ENCODE measurements at regions not wholly inside any gene's neighbourhood (a gene's known extent, or its start where the extent isn't known, plus 50 kb on each side); places are given as distances from the start of the nearest gene placed in this dataset.

- FAIRE-seq = no peak
- no peak for DNase-seq (ENCODE audit: insufficient read length, low spot score)
- no peak for TF ChIP-seq POLR2A (IDR thresholded peaks at IDR 0.05; ENCODE audit: low read depth, low read length)
Measured at GRCh38 chr14:39868949-39869348, 436.7 kb upstream of the FBXO33 start.

- FAIRE-seq = no peak
Measured at GRCh38 chr14:39868251-39868650, 436.0 kb upstream of the FBXO33 start.

GRCh38 chr14:39863441-39863840 is 431.2 kb upstream of the FBXO33 start:
- FAIRE-seq = no peak
- no peak for TF ChIP-seq POLR2A (IDR thresholded peaks at IDR 0.05; ENCODE audit: low read depth, low read length)
- no peak for DNase-seq (ENCODE audit: insufficient read length, low spot score)

More at GRCh38 chr14:39868251-39868650, 436.0 kb upstream of the FBXO33 start:
- no peak for DNase-seq (ENCODE audit: insufficient read length, low spot score)
- no peak for TF ChIP-seq POLR2A (IDR thresholded peaks at IDR 0.05; ENCODE audit: low read depth, low read length)

GRCh38 chr14:39861696-39862095 is 429.5 kb upstream of the FBXO33 start:
- no peak for DNase-seq (ENCODE audit: insufficient read length, low spot score)
- no peak for TF ChIP-seq POLR2A (IDR thresholded peaks at IDR 0.05; ENCODE audit: low read depth, low read length)
- FAIRE-seq = no peak

GRCh38 chr14:39861229-39861600 is 429.0 kb upstream of the FBXO33 start:
- no peak for TF ChIP-seq POLR2A (IDR thresholded peaks at IDR 0.05; ENCODE audit: low read depth, low read length)
- no peak for FAIRE-seq
- DNase-seq (ENCODE audit: insufficient read length, low spot score) = no peak

- TF ChIP-seq POLR2A (IDR thresholded peaks at IDR 0.05; ENCODE audit: low read depth, low read length) = no peak
- FAIRE-seq (no peak), DNase-seq (ENCODE audit: insufficient read length, low spot score) (no peak)
Measured at GRCh38 chr14:39860596-39861228, 428.5 kb upstream of the FBXO33 start.

GRCh38 chr14:39859314-39859713 is 427.1 kb upstream of the FBXO33 start:
- TF ChIP-seq POLR2A (IDR thresholded peaks at IDR 0.05; ENCODE audit: low read depth, low read length) = no peak
- FAIRE-seq (no peak), DNase-seq (ENCODE audit: insufficient read length, low spot score) (no peak)

GRCh38 chr14:39857376-39858055 is 425.3 kb upstream of the FBXO33 start:
- DNase-seq (ENCODE audit: insufficient read length, low spot score) (no peak), FAIRE-seq (no peak)
- no peak for TF ChIP-seq POLR2A (IDR thresholded peaks at IDR 0.05; ENCODE audit: low read depth, low read length)

- DNase-seq (ENCODE audit: insufficient read length, low spot score) (no peak), FAIRE-seq (no peak)
- TF ChIP-seq POLR2A (IDR thresholded peaks at IDR 0.05; ENCODE audit: low read depth, low read length) = no peak
Measured at GRCh38 chr14:39853441-39853840, 421.2 kb upstream of the FBXO33 start.

GRCh38 chr14:39851202-39851601 is 419.0 kb upstream of the FBXO33 start:
- DNase-seq (ENCODE audit: insufficient read length, low spot score) (no peak), FAIRE-seq (no peak)
- no peak for TF ChIP-seq POLR2A (IDR thresholded peaks at IDR 0.05; ENCODE audit: low read depth, low read length)

GRCh38 chr14:39847852-39848251 is 415.6 kb upstream of the FBXO33 start:
- DNase-seq (ENCODE audit: insufficient read length, low spot score) = no peak
- TF ChIP-seq POLR2A (IDR thresholded peaks at IDR 0.05; ENCODE audit: low read depth, low read length) = no peak
- no peak for FAIRE-seq

- FAIRE-seq (no peak), DNase-seq (ENCODE audit: insufficient read length, low spot score) (no peak)
- no peak for TF ChIP-seq POLR2A (IDR thresholded peaks at IDR 0.05; ENCODE audit: low read depth, low read length)
Measured at GRCh38 chr14:39847194-39847593, 415.0 kb upstream of the FBXO33 start.

GRCh38 chr14:39843881-39844280 is 411.6 kb upstream of the FBXO33 start:
- no peak for FAIRE-seq
- no peak for TF ChIP-seq POLR2A (IDR thresholded peaks at IDR 0.05; ENCODE audit: low read depth, low read length)
- no peak for DNase-seq (ENCODE audit: insufficient read length, low spot score)

- no peak for DNase-seq (ENCODE audit: insufficient read length, low spot score)
- no peak for TF ChIP-seq POLR2A (IDR thresholded peaks at IDR 0.05; ENCODE audit: low read depth, low read length)
- FAIRE-seq = no peak
Measured at GRCh38 chr14:39841088-39841487, 408.9 kb upstream of the FBXO33 start.
